GM23338 (cell line): ENCODE measurements at regions not wholly inside any gene's neighbourhood (a gene's known extent, or its start where the extent isn't known, plus 50 kb on each side); places are given as distances from the start of the nearest gene placed in this dataset.

ENCODE experiments used
- CREB1 ChIP-seq: fragments of 250-450 bp; sonication (Bioruptor Pico); IDR thresholded peaks from 2 replicates; pipeline ENCODE4 v1.5.0; 2020; ENCODE audit warnings: low read depth, mild to moderate bottlenecking, moderate library complexity
- CTCF ChIP-seq, 2 experiments: fragments of 200-600 bp in 1 of 2; sonication (generic) in 1 of 2; conservative IDR thresholded peaks; 2 replicates each; pipeline versions ENCODE4 v1.5.1 to v1.6.1; 2016 to 2017; ENCODE audit warnings: antibody characterized with exemption in 2 of 2, low read depth in 2 of 2, mild to moderate bottlenecking in 2 of 2, moderate library complexity in 1 of 2
- EZH2 ChIP-seq: fragments of 200-600 bp; sonication (generic); IDR thresholded peaks from one replicate; pipeline ENCODE4 v1.8.0; 2017; ENCODE audit warnings: antibody characterized with exemption, mild to moderate bottlenecking, low read depth; ENCODE audit not compliant: unreplicated experiment
- EZH2phosphoT487 ChIP-seq: fragments of 200-600 bp; sonication (generic); IDR thresholded peaks from one replicate; pipeline ENCODE4 v1.8.1; 2018; ENCODE audit warnings: antibody characterized with exemption; ENCODE audit not compliant: unreplicated experiment
- JUNB ChIP-seq: IDR thresholded peaks from one replicate; pipeline ENCODE4 v1.6.1; 2016; ENCODE audit warnings: antibody characterized with exemption; ENCODE audit not compliant: unreplicated experiment
- NANOG ChIP-seq: IDR thresholded peaks from 2 replicates; pipeline ENCODE4 v1.6.1; 2016; ENCODE audit warnings: antibody characterized with exemption, borderline replicate concordance
- POLR2AphosphoS5 ChIP-seq: IDR thresholded peaks from 2 replicates; pipeline ENCODE4 v1.6.1; 2016; ENCODE audit warnings: antibody characterized with exemption, low read depth
- TF ChIP-seq, protein P1 (sequence below): IDR thresholded peaks from 2 replicates; pipeline ENCODE4 v1.6.1; 2016; ENCODE audit warnings: antibody characterized with exemption
- TF ChIP-seq, protein P2 (sequence below): IDR thresholded peaks from one replicate; pipeline ENCODE4 v1.6.1; 2018; ENCODE audit warnings: antibody characterized with exemption; ENCODE audit not compliant: unreplicated experiment
- TF ChIP-seq, protein P3 (sequence below): fragments of 250-450 bp; sonication (Bioruptor Pico); IDR thresholded peaks from 2 replicates; pipeline ENCODE4 v1.5.0; 2020; ENCODE audit warnings: mild to moderate bottlenecking, moderate library complexity

GRCh38 chr20:51906049-51906448 lies 103.7 kb upstream of the SALL4 start:
- no peak for TF ChIP-seq CTCF (conservative IDR thresholded peaks at IDR 0.05; ENCODE audit: low read depth in 2 of 2)
- TF ChIP-seq POLR2AphosphoS5 = no peak
- TF ChIP-seq, protein P1, sequence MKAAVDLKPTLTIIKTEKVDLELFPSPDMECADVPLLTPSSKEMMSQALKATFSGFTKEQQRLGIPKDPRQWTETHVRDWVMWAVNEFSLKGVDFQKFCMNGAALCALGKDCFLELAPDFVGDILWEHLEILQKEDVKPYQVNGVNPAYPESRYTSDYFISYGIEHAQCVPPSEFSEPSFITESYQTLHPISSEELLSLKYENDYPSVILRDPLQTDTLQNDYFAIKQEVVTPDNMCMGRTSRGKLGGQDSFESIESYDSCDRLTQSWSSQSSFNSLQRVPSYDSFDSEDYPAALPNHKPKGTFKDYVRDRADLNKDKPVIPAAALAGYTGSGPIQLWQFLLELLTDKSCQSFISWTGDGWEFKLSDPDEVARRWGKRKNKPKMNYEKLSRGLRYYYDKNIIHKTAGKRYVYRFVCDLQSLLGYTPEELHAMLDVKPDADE = no peak
- TF ChIP-seq, protein P2, sequence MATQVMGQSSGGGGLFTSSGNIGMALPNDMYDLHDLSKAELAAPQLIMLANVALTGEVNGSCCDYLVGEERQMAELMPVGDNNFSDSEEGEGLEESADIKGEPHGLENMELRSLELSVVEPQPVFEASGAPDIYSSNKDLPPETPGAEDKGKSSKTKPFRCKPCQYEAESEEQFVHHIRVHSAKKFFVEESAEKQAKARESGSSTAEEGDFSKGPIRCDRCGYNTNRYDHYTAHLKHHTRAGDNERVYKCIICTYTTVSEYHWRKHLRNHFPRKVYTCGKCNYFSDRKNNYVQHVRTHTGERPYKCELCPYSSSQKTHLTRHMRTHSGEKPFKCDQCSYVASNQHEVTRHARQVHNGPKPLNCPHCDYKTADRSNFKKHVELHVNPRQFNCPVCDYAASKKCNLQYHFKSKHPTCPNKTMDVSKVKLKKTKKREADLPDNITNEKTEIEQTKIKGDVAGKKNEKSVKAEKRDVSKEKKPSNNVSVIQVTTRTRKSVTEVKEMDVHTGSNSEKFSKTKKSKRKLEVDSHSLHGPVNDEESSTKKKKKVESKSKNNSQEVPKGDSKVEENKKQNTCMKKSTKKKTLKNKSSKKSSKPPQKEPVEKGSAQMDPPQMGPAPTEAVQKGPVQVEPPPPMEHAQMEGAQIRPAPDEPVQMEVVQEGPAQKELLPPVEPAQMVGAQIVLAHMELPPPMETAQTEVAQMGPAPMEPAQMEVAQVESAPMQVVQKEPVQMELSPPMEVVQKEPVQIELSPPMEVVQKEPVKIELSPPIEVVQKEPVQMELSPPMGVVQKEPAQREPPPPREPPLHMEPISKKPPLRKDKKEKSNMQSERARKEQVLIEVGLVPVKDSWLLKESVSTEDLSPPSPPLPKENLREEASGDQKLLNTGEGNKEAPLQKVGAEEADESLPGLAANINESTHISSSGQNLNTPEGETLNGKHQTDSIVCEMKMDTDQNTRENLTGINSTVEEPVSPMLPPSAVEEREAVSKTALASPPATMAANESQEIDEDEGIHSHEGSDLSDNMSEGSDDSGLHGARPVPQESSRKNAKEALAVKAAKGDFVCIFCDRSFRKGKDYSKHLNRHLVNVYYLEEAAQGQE = no peak
- TF ChIP-seq EZH2 = no peak
- TF ChIP-seq, protein P3, sequence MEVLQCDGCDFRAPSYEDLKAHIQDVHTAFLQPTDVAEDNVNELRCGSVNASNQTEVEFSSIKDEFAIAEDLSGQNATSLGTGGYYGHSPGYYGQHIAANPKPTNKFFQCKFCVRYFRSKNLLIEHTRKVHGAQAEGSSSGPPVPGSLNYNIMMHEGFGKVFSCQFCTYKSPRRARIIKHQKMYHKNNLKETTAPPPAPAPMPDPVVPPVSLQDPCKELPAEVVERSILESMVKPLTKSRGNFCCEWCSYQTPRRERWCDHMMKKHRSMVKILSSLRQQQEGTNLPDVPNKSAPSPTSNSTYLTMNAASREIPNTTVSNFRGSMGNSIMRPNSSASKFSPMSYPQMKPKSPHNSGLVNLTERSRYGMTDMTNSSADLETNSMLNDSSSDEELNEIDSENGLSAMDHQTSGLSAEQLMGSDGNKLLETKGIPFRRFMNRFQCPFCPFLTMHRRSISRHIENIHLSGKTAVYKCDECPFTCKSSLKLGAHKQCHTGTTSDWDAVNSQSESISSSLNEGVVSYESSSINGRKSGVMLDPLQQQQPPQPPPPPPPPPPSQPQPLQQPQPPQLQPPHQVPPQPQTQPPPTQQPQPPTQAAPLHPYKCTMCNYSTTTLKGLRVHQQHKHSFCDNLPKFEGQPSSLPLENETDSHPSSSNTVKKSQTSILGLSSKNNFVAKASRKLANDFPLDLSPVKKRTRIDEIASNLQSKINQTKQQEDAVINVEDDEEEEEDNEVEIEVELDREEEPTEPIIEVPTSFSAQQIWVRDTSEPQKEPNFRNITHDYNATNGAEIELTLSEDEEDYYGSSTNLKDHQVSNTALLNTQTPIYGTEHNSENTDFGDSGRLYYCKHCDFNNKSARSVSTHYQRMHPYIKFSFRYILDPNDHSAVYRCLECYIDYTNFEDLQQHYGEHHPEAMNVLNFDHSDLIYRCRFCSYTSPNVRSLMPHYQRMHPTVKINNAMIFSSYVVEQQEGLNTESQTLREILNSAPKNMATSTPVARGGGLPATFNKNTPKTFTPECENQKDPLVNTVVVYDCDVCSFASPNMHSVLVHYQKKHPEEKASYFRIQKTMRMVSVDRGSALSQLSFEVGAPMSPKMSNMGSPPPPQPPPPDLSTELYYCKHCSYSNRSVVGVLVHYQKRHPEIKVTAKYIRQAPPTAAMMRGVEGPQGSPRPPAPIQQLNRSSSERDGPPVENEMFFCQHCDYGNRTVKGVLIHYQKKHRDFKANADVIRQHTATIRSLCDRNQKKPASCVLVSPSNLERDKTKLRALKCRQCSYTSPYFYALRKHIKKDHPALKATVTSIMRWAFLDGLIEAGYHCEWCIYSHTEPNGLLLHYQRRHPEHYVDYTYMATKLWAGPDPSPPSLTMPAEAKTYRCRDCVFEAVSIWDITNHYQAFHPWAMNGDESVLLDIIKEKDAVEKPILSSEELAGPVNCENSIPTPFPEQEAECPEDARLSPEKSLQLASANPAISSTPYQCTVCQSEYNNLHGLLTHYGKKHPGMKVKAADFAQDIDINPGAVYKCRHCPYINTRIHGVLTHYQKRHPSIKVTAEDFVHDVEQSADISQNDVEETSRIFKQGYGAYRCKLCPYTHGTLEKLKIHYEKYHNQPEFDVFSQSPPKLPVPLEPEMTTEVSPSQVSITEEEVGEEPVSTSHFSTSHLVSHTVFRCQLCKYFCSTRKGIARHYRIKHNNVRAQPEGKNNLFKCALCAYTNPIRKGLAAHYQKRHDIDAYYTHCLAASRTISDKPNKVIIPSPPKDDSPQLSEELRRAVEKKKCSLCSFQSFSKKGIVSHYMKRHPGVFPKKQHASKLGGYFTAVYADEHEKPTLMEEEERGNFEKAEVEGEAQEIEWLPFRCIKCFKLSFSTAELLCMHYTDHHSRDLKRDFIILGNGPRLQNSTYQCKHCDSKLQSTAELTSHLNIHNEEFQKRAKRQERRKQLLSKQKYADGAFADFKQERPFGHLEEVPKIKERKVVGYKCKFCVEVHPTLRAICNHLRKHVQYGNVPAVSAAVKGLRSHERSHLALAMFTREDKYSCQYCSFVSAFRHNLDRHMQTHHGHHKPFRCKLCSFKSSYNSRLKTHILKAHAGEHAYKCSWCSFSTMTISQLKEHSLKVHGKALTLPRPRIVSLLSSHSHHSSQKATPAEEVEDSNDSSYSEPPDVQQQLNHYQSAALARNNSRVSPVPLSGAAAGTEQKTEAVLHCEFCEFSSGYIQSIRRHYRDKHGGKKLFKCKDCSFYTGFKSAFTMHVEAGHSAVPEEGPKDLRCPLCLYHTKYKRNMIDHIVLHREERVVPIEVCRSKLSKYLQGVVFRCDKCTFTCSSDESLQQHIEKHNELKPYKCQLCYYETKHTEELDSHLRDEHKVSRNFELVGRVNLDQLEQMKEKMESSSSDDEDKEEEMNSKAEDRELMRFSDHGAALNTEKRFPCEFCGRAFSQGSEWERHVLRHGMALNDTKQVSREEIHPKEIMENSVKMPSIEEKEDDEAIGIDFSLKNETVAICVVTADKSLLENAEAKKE (CRISPR knock-in tag) = no peak
- TF ChIP-seq EZH2phosphoT487 = no peak
- TF ChIP-seq NANOG = no peak
- no peak for TF ChIP-seq JUNB
- TF ChIP-seq CREB1 (CRISPR knock-in tag) = no peak
